CD4-positive, alpha-beta T cell (primary cell): ENCODE measurements at regions not wholly inside any gene's neighbourhood (a gene's known extent, or its start where the extent isn't known, plus 50 kb on each side); places are given as distances from the start of the nearest gene placed in this dataset.

ENCODE experiments used
- ATAC-seq: fragments of 200-7000 bp; cut with Tn5 transposase; one replicate; pipeline ENCODE4 v1.10.0; 2022; ENCODE audit warnings: mild to moderate bottlenecking; ENCODE audit not compliant: poor library complexity
- CTCF ChIA-PET: fragments of 350-600 bp; sonication (Branson Sonifier 250); formaldehyde crosslinking; loops from one replicate; lab custom pipeline; 2021; ENCODE audit warnings: antibody characterized with exemption, inconsistent platforms; lab: Charles Lee
- POLR2A ChIA-PET: fragments of 350-600 bp; sonication (Branson Sonifier 250); formaldehyde crosslinking; loops from one replicate; lab custom pipeline; 2021; ENCODE audit warnings: antibody characterized with exemption, inconsistent platforms; lab: Charles Lee
- DNase-seq, 14 experiments: peaks; one replicate each; pipeline ENCODE4 v3.0.0-alpha.2; 2013 to 2020; ENCODE audit warnings: mixed read lengths in 2 of 14
- H3K27ac ChIP-seq, 2 donors: one replicate each; pipeline versions ENCODE4 v1.5.1 to v1.7.0; 2013; ENCODE audit warnings: low read length in 2 of 2, low read depth in 1 of 2, mild to moderate bottlenecking in 1 of 2
- H3K27me3 ChIP-seq, 2 experiments: 1 replicate in 1 of 2; 2 replicates in 1 of 2; pipeline versions ENCODE4 v1.6.1 to v1.7.0; 2013; ENCODE audit warnings: low read length in 2 of 2, control low read depth in 1 of 2, mild to moderate bottlenecking in 1 of 2, moderate library complexity in 1 of 2; ENCODE audit not compliant: insufficient read depth in 2 of 2, control insufficient read depth in 1 of 2
- H3K36me3 ChIP-seq: one replicate; pipeline ENCODE4 v1.6.1; 2013; ENCODE audit warnings: low read length, control low read depth; ENCODE audit not compliant: insufficient read depth
- H3K4me1 ChIP-seq: one replicate; pipeline ENCODE4 v1.6.1; 2013; ENCODE audit warnings: low read length, control low read depth; ENCODE audit not compliant: insufficient read depth
- H3K4me3 ChIP-seq: one replicate; pipeline ENCODE4 v1.5.1; 2013; ENCODE audit warnings: mild to moderate bottlenecking, low read length, moderate library complexity
- H3K9me3 ChIP-seq, 2 experiments: 1 replicate in 1 of 2; 2 replicates in 1 of 2; pipeline versions ENCODE4 v1.6.1 to v1.7.0; 2013; ENCODE audit warnings: low read length in 2 of 2, mild to moderate bottlenecking in 2 of 2, control low read depth in 1 of 2, moderate library complexity in 1 of 2; ENCODE audit not compliant: control insufficient read depth in 1 of 2, insufficient read depth in 1 of 2
- H3K27ac Mint-ChIP-seq: one replicate; pipeline ENCODE4 v1.8.0; 2020; ENCODE audit warnings: mixed read lengths
- H3K27me3 Mint-ChIP-seq: one replicate; pipeline ENCODE4 v1.8.0; 2021; ENCODE audit warnings: mixed read lengths
- H3K36me3 Mint-ChIP-seq: one replicate; pipeline ENCODE4 v1.8.0; 2021; ENCODE audit warnings: low read depth, mixed read lengths
- H3K4me1 Mint-ChIP-seq: one replicate; pipeline ENCODE4 v1.8.0; 2021; ENCODE audit warnings: low read depth, mixed read lengths
- H3K4me3 Mint-ChIP-seq: one replicate; pipeline ENCODE4 v1.8.0; 2020; ENCODE audit warnings: mild to moderate bottlenecking, mixed read lengths
- H3K9me3 Mint-ChIP-seq: one replicate; pipeline ENCODE4 v1.8.0; 2020; ENCODE audit warnings: mixed read lengths
- intact Hi-C, 2 experiments: fragments of 100-400 bp; cut with DNase I in 1 of 2; cut with micrococcal nuclease in 1 of 2; formaldehyde crosslinking; loops; one replicate each; pipeline versions ENCODE4 v1.15.1 to v1.9.0; 2023 to 2025; cut with DNase I, micrococcal nuclease
- TF ChIP-seq, protein P1 (sequence below): fragments of 200-600 bp; IDR thresholded peaks from one replicate; pipeline ENCODE4 v1.8.0; 2022; ENCODE audit warnings: antibody characterized with exemption, mild to moderate bottlenecking

DNA sequence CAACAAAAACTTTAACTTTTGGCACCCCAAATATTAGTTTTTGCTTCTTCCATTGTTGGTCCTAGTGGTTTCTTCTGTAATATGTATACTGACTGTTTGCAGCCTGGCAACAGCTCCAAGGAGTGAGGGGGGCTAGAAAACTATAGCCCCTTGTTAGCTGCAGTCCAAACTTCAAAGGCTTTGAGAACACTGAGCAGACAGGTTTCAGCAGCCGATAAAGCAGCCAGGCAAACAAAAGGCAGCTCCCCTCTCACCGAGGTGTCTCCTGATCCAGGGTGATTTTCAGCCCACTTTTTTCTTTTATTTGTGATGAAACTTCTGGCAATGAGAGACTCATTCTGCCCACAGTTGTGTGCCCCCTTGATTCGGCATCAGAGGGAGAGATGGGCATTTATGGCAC lies 80.7 kb downstream of the OLIG3 start:
- no peak overlapping the region for H3K27ac Mint-ChIP-seq
- Histone ChIP-seq H3K4me1 (peaks cover 17% of the 10 kb centered on the region), H3K9me3 (no peaks in the 10 kb centered on the region), H3K4me3 (no peak overlapping the region), H3K27ac (no peak overlapping the region), H3K27me3 (no peaks in the 10 kb centered on the region), H3K36me3 (no peaks in the 10 kb centered on the region)
- peaks cover 13% of the 10 kb centered on the region for H3K4me1 Mint-ChIP-seq
- DNase-seq = no peak
- POLR2A ChIA-PET = interaction anchor here (0.7 kb wide), 1 partner anchor 21 kb away, joined by 4 read pairs; no protein-coding TSS in a partner anchor
- peaks cover 4% of the 10 kb centered on the region for H3K27me3 Mint-ChIP-seq
- no peaks in the 10 kb centered on the region for H3K9me3 Mint-ChIP-seq
- no peak for ATAC-seq
- no peaks in the 10 kb centered on the region for H3K36me3 Mint-ChIP-seq
- H3K4me3 Mint-ChIP-seq = no peak overlapping the region
- CTCF ChIA-PET = no interaction called here
- TF ChIP-seq, protein P1, sequence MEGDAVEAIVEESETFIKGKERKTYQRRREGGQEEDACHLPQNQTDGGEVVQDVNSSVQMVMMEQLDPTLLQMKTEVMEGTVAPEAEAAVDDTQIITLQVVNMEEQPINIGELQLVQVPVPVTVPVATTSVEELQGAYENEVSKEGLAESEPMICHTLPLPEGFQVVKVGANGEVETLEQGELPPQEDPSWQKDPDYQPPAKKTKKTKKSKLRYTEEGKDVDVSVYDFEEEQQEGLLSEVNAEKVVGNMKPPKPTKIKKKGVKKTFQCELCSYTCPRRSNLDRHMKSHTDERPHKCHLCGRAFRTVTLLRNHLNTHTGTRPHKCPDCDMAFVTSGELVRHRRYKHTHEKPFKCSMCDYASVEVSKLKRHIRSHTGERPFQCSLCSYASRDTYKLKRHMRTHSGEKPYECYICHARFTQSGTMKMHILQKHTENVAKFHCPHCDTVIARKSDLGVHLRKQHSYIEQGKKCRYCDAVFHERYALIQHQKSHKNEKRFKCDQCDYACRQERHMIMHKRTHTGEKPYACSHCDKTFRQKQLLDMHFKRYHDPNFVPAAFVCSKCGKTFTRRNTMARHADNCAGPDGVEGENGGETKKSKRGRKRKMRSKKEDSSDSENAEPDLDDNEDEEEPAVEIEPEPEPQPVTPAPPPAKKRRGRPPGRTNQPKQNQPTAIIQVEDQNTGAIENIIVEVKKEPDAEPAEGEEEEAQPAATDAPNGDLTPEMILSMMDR = no peak
- intact Hi-C loops = loop anchor here in 1 of 2 experiments (10.0 kb wide), 1 partner anchor 319 kb away; no protein-coding TSS in a partner anchor

DNA sequence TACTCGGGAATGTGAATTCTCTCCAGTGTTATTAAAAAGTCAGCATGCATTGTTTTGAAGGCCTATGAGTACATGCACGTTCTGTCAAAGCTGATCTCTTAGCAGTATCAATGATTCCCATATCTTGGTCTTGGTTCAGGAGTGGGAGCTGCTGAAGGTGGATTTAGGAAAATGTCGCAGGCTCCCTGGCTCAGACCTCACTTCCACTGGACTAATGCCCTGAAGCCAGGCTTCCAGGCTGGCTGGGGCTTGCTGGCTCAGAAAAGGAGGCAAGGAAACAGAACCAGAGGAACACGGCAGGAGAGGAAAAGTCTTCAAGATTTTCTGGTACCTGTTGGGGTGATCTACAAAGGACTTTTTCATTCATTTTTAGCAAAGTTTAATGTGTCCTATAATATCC lies 81.6 kb downstream of the OLIG3 start:
- intact Hi-C loops = loop anchor here in 1 of 2 experiments (10.0 kb wide), 1 partner anchor 318 kb away; no protein-coding TSS in a partner anchor
- peaks cover 13% of the 10 kb centered on the region for H3K4me1 Mint-ChIP-seq
- no peak for ATAC-seq
- no peak overlapping the region for H3K27ac Mint-ChIP-seq
- TF ChIP-seq, protein P1 = no peak
- no peak overlapping the region for H3K27ac ChIP-seq
- peaks cover 3% of the 10 kb centered on the region for H3K9me3 Mint-ChIP-seq
- H3K4me3 ChIP-seq = no peak overlapping the region
- H3K4me1 ChIP-seq = peaks cover 17% of the 10 kb centered on the region
- no peaks in the 10 kb centered on the region for H3K9me3 ChIP-seq
- no peaks in the 10 kb centered on the region for H3K36me3 ChIP-seq
- H3K27me3 ChIP-seq = no peaks in the 10 kb centered on the region
- peaks cover 4% of the 10 kb centered on the region for H3K27me3 Mint-ChIP-seq
- POLR2A ChIA-PET = interaction anchor here (0.7 kb wide), 1 partner anchor 20 kb away, joined by 4 read pairs; no protein-coding TSS in a partner anchor
- no peaks in the 10 kb centered on the region for H3K36me3 Mint-ChIP-seq
- CTCF ChIA-PET = no interaction called here
- DNase-seq = no peak
- H3K4me3 Mint-ChIP-seq = no peak overlapping the region

DNA sequence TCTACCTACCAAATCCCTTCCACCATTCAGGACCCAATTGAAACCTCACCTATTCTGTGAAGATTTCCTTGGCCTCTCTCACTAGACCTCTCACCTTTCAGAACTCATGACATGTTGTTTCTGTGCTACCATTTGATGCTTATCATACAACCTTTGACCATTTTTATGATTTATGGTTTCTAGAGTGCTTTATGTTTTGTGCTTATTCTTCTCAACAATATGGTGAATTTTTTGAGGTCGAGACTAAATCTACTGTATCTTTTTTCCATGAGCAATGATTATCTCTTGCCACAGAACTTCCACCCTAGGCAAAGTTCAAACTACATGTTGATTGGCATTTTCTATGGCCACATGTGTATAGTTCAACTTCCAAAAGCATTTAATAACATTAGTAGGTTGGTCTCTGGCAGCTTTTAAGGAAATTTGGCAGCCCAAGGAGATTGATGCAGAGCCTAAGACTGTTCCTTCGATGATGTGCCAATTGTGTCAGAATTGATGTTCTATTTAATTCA lies 84.9 kb downstream of the OLIG3 start:
- intact Hi-C loops = no loop called here
- Histone ChIP-seq H3K4me1 (peaks cover 2% of the 10 kb centered on the region), H3K27ac (no peak overlapping the region), H3K36me3 (no peaks in the 10 kb centered on the region), H3K27me3 (no peaks in the 10 kb centered on the region), H3K4me3 (no peak overlapping the region), H3K9me3 (peaks cover 0 to 4% of the 10 kb centered on the region in 2 experiments)
- H3K36me3 Mint-ChIP-seq = no peaks in the 10 kb centered on the region
- no peak overlapping the region for H3K27ac Mint-ChIP-seq
- DNase-seq (no peak), ATAC-seq (no peak)
- TF ChIP-seq, protein P1 = no peak
- ChIA-PET CTCF (no interaction called here), POLR2A (no interaction called here)
- H3K27me3 Mint-ChIP-seq = peaks cover 4% of the 10 kb centered on the region
- H3K4me1 Mint-ChIP-seq = no peaks in the 10 kb centered on the region
- no peak overlapping the region for H3K4me3 Mint-ChIP-seq
- peaks cover 7% of the 10 kb centered on the region for H3K9me3 Mint-ChIP-seq
